Kidney epithelial cell (primary cell): ENCODE measurements at regions not wholly inside any gene's neighbourhood (a gene's known extent, or its start where the extent isn't known, plus 50 kb on each side); places are given as distances from the start of the nearest gene placed in this dataset.

Experiments used
- DNase-seq: peaks from one replicate; pipeline ENCODE4 v3.0.0-alpha.2; 2010; ENCODE audit warnings: low read depth
- H3K27me3 ChIP-seq: 2 replicates; pipeline ENCODE4 v1.6.0; 2011; ENCODE audit warnings: low read length; ENCODE audit not compliant: control insufficient read depth, insufficient read depth
- H3K36me3 ChIP-seq: 2 replicates; pipeline ENCODE4 v1.5.1; 2011; ENCODE audit warnings: low read length; ENCODE audit not compliant: control insufficient read depth, insufficient read depth
- H3K4me3 ChIP-seq: 2 replicates; pipeline ENCODE4 v1.5.1; 2011; ENCODE audit warnings: low read depth, mild to moderate bottlenecking, control low read depth, low read length
- TF ChIP-seq, protein P1 (sequence below): IDR thresholded peaks from 2 replicates; pipeline ENCODE4 v1.5.1; 2011; ENCODE audit warnings: mild to moderate bottlenecking, moderate library complexity, low read length, control low read depth, inconsistent platforms; ENCODE audit not compliant: insufficient read depth, poor library complexity, severe bottlenecking

DNA sequence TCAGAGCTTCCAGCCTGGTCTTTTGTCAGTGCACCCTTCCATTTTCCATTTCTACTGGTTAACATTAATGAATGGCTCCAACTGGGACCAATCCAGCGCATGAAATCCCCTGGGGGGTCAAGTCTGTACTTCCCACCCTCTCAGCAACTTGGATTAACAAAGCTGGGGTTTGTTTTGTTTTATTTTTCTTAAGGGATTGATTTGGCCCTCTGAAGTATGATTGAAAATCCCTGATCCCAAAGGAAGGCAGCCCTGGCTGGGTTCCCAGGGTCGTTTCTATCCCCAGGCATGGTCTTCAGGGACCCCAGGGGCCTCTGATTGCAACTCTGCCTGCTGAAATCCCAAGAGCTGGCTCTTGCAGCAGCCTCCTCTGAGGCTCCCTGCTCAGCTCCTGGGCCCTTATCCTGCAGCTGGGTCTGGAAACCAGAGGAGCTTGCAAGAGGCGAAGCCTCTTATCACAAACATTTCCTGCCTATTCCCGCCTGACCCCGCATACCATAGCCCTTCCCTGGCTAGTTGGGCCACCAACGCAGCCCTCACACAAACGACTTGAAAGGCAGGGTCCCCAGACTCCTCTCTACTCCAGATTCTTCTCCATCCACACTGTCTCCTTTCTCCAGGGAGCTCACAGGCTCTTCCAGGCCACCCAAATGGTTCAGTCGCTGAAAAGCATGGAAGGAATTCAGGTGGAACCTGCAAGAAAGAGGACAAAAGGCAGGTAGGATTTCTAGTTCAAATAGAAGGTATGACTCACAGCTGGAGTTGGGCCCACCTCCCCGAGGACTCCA lies 109.7 kb upstream of the PKDCC start:
- Histone ChIP-seq H3K27me3 (no peaks in the 10 kb centered on the region), H3K4me3 (no peak overlapping the region), H3K36me3 (no peaks in the 10 kb centered on the region)
- no peak for DNase-seq
- TF ChIP-seq, protein P1, sequence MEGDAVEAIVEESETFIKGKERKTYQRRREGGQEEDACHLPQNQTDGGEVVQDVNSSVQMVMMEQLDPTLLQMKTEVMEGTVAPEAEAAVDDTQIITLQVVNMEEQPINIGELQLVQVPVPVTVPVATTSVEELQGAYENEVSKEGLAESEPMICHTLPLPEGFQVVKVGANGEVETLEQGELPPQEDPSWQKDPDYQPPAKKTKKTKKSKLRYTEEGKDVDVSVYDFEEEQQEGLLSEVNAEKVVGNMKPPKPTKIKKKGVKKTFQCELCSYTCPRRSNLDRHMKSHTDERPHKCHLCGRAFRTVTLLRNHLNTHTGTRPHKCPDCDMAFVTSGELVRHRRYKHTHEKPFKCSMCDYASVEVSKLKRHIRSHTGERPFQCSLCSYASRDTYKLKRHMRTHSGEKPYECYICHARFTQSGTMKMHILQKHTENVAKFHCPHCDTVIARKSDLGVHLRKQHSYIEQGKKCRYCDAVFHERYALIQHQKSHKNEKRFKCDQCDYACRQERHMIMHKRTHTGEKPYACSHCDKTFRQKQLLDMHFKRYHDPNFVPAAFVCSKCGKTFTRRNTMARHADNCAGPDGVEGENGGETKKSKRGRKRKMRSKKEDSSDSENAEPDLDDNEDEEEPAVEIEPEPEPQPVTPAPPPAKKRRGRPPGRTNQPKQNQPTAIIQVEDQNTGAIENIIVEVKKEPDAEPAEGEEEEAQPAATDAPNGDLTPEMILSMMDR: no peak

DNA sequence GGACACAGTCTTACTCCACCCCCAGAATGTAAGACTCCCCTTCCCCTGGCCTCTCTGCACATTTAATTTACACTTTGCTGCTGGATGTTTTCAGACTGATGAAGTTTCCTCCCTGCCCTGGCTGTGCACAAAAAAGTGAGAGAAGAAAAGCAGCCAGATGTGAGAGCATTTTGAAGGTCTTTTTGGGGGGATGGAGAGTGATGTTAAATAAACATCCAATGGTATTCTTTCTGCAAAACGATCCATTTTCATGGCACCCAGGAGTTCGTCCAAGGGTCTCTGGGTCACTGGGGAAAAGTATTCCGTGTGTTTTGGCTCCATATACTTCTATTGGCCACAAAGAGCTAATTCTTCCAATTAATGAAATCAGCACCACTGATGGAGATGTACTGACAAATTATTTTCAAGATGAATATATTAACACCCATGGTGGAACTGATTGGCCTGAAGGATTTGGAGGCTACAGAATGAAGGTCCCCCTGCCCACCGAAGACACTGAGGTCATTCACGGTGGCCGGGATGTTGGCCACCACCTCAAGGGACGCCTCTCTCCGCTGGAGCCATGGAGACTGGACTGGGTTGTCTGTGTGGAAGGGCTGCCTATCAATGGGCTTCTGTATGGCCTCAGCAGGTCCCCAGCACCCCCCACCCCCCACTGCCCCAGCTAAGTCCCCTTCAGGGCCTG lies 107.6 kb upstream of the PKDCC start:
- Histone ChIP-seq H3K27me3 (no peaks in the 10 kb centered on the region), H3K4me3 (no peak overlapping the region), H3K36me3 (no peaks in the 10 kb centered on the region)
- DNase-seq: no peak
- TF ChIP-seq, protein P1: no peak

DNA sequence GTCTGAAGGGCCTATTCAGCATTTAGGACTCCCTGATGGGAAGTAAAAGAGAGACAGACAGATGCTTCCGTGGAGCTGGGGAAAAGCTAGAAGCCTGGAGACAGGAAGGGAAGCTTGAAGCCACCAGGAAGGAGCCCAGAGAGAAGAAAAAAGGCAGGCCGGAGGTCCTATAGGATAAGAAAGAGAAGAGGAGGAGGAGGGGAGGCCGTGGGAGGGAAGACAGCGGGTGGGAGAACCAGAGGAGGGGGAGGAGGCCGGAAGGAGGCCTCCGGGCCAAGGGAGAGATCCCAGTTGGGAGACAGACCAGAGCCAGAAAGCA lies 107.1 kb upstream of the PKDCC start:
- H3K27me3 ChIP-seq: no peaks in the 10 kb centered on the region
- TF ChIP-seq, protein P1: no peak

DNA sequence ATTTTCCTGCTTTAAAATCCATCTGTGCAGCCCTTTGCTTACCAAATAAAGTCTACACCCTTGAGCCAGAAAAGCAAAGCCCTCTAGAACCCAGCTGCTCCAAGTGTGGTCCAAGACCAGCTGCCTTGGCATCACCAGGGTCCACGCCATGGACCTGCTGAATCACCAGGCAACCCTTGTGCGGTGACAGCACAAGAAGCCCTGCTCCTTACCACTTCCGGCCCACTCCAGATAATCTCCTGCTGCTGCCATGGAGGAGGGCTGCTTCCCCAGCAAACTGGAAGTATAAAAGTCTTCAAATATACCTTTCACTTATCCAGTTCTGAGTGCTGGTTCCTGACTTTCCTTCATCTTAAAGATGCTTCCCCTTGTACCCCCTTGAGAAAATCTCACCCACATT lies 106.0 kb upstream of the PKDCC start:
- DNase-seq: no peak
- H3K36me3 ChIP-seq: no peaks in the 10 kb centered on the region
- H3K4me3 ChIP-seq: no peak overlapping the region
- TF ChIP-seq, protein P1: no peak
- H3K27me3 ChIP-seq: no peaks in the 10 kb centered on the region

More for the DNA sequence above, 107.1 kb upstream of the PKDCC start:
- no peak for DNase-seq
- H3K36me3 ChIP-seq: no peaks in the 10 kb centered on the region
- H3K4me3 ChIP-seq: no peak overlapping the region

DNA sequence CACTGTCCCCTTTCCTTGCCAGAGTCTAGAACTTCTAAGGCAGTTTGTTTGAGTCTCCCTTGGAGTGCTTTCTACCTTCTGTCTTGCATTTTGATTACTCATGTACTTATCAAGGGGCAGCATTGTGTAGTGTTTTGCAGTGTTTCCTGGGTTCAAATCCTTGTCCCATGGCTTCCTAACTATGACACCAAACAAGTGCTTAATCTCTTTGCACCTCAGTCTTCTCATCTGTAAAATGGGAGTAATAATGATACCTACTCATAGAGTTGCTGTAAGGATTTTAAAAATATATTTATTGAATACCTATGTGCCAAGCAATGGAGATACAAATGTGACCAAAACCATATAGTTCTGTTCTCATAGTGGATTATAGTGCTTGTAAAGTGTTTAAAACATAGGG lies 105.5 kb upstream of the PKDCC start:
- no peaks in the 10 kb centered on the region for H3K36me3 ChIP-seq
- no peak overlapping the region for H3K4me3 ChIP-seq
- no peaks in the 10 kb centered on the region for H3K27me3 ChIP-seq
- no peak for DNase-seq
- TF ChIP-seq, protein P1: no peak
